Lung (tissue), 11 donors: ENCODE measurements at regions not wholly inside any gene's neighbourhood (a gene's known extent, or its start where the extent isn't known, plus 50 kb on each side); places are given as distances from the start of the nearest gene placed in this dataset.

Experiments used
- ATAC-seq: fragments of 200-7000 bp; cut with Tn5 transposase; one replicate; pipeline ENCODE4 v1.9.1; 2020; ENCODE audit warnings: moderate number of reproducible peaks; ENCODE audit not compliant: insufficient read depth, low FRiP score
- DNase-seq, 3 donors: peaks; one replicate each; pipeline ENCODE4 v3.0.0-alpha.2; 2013 to 2017
- H3K27ac ChIP-seq, 2 donors: one replicate each; pipeline ENCODE4 v1.5.1; 2013; ENCODE audit warnings: mild to moderate bottlenecking in 2 of 2, moderate library complexity in 2 of 2, control low read depth in 1 of 2, inconsistent platforms in 1 of 2, low read depth in 1 of 2, low read length in 1 of 2
- H3K27me3 ChIP-seq, 3 donors: one replicate each; pipeline ENCODE4 v1.5.1; 2013; ENCODE audit warnings: low read length in 2 of 3; ENCODE audit not compliant: control insufficient read depth in 3 of 3, insufficient read depth in 3 of 3
- H3K36me3 ChIP-seq, 4 donors: one replicate each; pipeline ENCODE4 v1.5.1; 2013; ENCODE audit warnings: low read length in 4 of 4, mild to moderate bottlenecking in 1 of 4, moderate library complexity in 1 of 4; ENCODE audit not compliant: control insufficient read depth in 4 of 4, insufficient read depth in 4 of 4
- H3K4me1 ChIP-seq, 5 donors: one replicate each; pipeline ENCODE4 v1.5.1; 2013; ENCODE audit warnings: low read length in 5 of 5, mild to moderate bottlenecking in 2 of 5, moderate library complexity in 1 of 5; ENCODE audit not compliant: control insufficient read depth in 5 of 5, insufficient read depth in 5 of 5
- H3K4me3 ChIP-seq: one replicate; pipeline ENCODE4 v1.5.1; 2013; ENCODE audit warnings: mild to moderate bottlenecking, control low read depth, moderate library complexity
- H3K9ac ChIP-seq, 2 donors: one replicate each; pipeline ENCODE4 v1.5.1; 2013; ENCODE audit warnings: low read length in 2 of 2, control low read depth in 1 of 2; ENCODE audit not compliant: insufficient read depth in 1 of 2
- H3K9me3 ChIP-seq, 4 donors: one replicate each; pipeline ENCODE4 v1.5.1; 2013; ENCODE audit warnings: low read length in 3 of 4, mild to moderate bottlenecking in 1 of 4, moderate library complexity in 1 of 4; ENCODE audit not compliant: control insufficient read depth in 4 of 4, insufficient read depth in 3 of 4
- CTCF ChIP-seq: IDR thresholded peaks from 2 replicates; pipeline ENCODE4 v1.5.1; 2012; ENCODE audit warnings: mild to moderate bottlenecking; ENCODE audit errors: control extremely low read depth, extremely low read depth
- WGBS, 2 donors: extraction: QIAGEN DNeasy Blood & Tissue Kit; methylation state at CpG; one replicate each; pipeline ENCODE4 v1.1.7; 2013; 5-methylcytosine and 5-hydroxymethylcytosine counted together
- donor health status: control.
- donor health status: control.
- donor health status: Bipolar disorder and iron deficiency.
- donor health status: healthy.
- donor health status: DM: yes; HTN: yes; CAD: no.

DNA sequence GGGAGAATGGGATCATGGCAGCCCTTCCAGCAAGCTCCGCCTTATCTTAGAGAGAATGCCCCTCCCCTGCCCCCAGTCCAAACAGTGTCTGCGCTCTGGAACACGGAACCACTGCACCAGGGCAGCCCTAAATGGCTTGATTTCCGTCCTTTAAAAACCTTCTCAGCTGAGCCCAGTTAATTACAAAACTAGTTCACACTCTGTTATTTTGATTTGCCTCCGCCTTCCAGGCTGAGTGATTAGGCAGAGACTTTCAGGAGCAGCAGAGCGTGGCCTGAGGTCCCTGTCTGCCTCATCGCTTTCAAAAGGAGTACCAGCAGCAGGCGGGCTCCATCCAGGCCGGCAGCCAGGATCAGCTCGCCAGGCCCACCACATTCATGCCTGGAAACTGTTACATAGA lies 313.0 kb downstream of the BRD1 start:
- no peak for DNase-seq
- no peak for ATAC-seq
- no peak for TF ChIP-seq CTCF
- 85 to 91% methylated on average over 10 of the region's 10 CpGs for WGBS, 2 donors
- peaks cover 0 to 3% (median 0%) of the 10 kb centered on the region in 4 donors for H3K9me3 ChIP-seq
- H3K36me3 ChIP-seq, result no peaks in the 10 kb centered on the region
- H3K27me3 ChIP-seq, result peaks cover 0 to 10% (median 5%) of the 10 kb centered on the region in 3 donors
- H3K9ac ChIP-seq, result no peak overlapping the region
- peaks cover 0 to 4% (median 0%) of the 10 kb centered on the region in 5 donors for H3K4me1 ChIP-seq
- no peak overlapping the region for H3K4me3 ChIP-seq
- H3K27ac ChIP-seq, result no peak overlapping the region

DNA sequence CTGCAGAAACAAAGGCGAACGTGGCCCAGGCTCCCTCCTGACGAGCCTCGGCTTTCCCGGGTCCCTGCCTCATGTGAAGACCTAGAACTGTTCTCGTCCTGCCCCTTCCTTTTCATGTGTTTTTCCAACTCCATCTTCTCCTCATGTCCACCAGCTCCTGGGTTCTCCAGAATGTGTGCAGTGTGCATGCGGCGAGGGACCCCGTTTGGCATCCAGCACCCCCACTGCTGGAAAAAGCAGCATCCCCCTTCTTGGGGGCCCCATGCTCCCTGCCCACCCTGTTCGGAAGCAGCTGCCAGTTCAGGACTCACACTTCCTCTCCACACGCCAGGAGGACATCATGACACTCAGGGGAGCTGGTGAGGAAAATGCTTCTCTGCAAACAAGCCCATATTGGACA lies 313.5 kb downstream of the BRD1 start:
- Histone ChIP-seq H3K27ac (no peak overlapping the region), H3K27me3 (peaks cover 0 to 10% (median 5%) of the 10 kb centered on the region in 3 donors), H3K4me1 (peaks cover 0 to 4% (median 0%) of the 10 kb centered on the region in 5 donors), H3K9ac (no peak overlapping the region), H3K9me3 (peaks cover 0 to 4% (median 0%) of the 10 kb centered on the region in 4 donors), H3K4me3 (no peak overlapping the region), H3K36me3 (no peaks in the 10 kb centered on the region)
- no peak for DNase-seq
- ATAC-seq, result no peak
- WGBS, 2 donors, result 85% methylated on average over 11 of the region's 11 CpGs
- no peak for TF ChIP-seq CTCF

DNA sequence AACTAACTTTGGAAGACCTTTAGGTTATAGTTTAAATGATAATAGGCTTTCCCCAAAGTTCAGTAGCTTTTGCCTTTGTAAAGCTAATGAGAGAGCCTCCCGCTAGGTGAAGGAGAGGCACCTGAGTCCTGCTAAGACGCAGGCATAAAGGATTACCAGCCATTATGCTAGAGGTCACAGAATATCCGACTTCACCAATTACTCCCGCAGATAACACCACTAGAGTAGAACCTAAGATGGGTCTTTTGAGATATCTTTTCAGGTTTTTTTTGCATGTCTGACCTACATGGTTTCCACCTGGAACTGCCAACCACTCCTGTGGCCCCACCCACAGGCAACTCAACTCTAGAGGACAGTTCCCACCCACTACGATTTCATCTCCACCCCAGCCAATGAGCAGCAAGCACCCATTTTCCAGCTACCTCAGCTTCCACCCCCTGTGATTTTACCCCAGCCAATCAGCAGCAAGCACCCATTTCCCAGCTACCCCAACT lies 314.3 kb downstream of the BRD1 start:
- ATAC-seq (no peak), DNase-seq (no peak)
- Histone ChIP-seq H3K9ac (no peak overlapping the region), H3K36me3 (no peaks in the 10 kb centered on the region), H3K27me3 (peaks cover 0 to 5% (median 0%) of the 10 kb centered on the region in 3 donors), H3K4me3 (no peak overlapping the region), H3K27ac (no peak overlapping the region), H3K9me3 (peaks cover 0 to 4% (median 0%) of the 10 kb centered on the region in 4 donors), H3K4me1 (peaks cover 0 to 4% (median 0%) of the 10 kb centered on the region in 5 donors)
- 74 to 89% methylated on average over 5 of the region's 5 CpGs for whole genome bisulfite sequencing, 2 donors
- TF ChIP-seq CTCF, result no peak
